ENCODE measurements at regions not wholly inside any gene's neighbourhood (a gene's known extent, or its start where the extent isn't known, plus 50 kb on each side); places are given as distances from the start of the nearest gene placed in this dataset.

- TF ChIP-seq ZSCAN4 (tag by site-specific recombination; IDR thresholded peaks at IDR 0.05) (no peak), ZNF391 (tag by site-specific recombination; IDR thresholded peaks at IDR 0.05; ENCODE audit: borderline replicate concordance, low read depth) (no peak), ZNF843 (tag by site-specific recombination; IDR thresholded peaks at IDR 0.05) (peak; percentile 81), ZNF341 (tag by site-specific recombination; IDR thresholded peaks at IDR 0.05; ENCODE audit: low read depth) (peak; percentile 70), PRDM6 (tag by site-specific recombination; IDR thresholded peaks at IDR 0.05) (peak; percentile 87), ZNF148 (tag by site-specific recombination; IDR thresholded peaks at IDR 0.05; ENCODE audit: borderline replicate concordance) (no peak), MEIS1 (CRISPR knock-in tag; IDR thresholded peaks at IDR 0.05; ENCODE audit: borderline replicate concordance) (no peak), ZSCAN30 (tag by site-specific recombination; IDR thresholded peaks at IDR 0.05) (peak; percentile 43; the same call in 1 of the 2 replicates), YY2 (tag by site-specific recombination; IDR thresholded peaks at IDR 0.05) (no peak), ZXDB (tag by site-specific recombination; IDR thresholded peaks at IDR 0.05) (peak; percentile 42), ZNF280D (tag by site-specific recombination; IDR thresholded peaks at IDR 0.05) (no peak), ZBTB17 (tag by site-specific recombination; IDR thresholded peaks at IDR 0.05) (no peak), BCL11A (tag by site-specific recombination; IDR thresholded peaks at IDR 0.05; ENCODE audit: low read depth) (no peak), IKZF3 (tag by site-specific recombination; IDR thresholded peaks at IDR 0.05) (peak; percentile 34; the same call in 1 of the 2 replicates), YY1 (tag by site-specific recombination; IDR thresholded peaks at IDR 0.05) (no peak), ZNF121 (tag by site-specific recombination; IDR thresholded peaks at IDR 0.05) (no peak), GLIS1 (tag by site-specific recombination; IDR thresholded peaks at IDR 0.05) (peak; percentile 43; the same call in 1 of the 2 replicates), ZNF239 (tag by site-specific recombination; IDR thresholded peaks at IDR 0.05) (no peak), ZBTB8A (tag by site-specific recombination; IDR thresholded peaks at IDR 0.05) (no peak)
- TF ChIP-seq, protein P1, sequence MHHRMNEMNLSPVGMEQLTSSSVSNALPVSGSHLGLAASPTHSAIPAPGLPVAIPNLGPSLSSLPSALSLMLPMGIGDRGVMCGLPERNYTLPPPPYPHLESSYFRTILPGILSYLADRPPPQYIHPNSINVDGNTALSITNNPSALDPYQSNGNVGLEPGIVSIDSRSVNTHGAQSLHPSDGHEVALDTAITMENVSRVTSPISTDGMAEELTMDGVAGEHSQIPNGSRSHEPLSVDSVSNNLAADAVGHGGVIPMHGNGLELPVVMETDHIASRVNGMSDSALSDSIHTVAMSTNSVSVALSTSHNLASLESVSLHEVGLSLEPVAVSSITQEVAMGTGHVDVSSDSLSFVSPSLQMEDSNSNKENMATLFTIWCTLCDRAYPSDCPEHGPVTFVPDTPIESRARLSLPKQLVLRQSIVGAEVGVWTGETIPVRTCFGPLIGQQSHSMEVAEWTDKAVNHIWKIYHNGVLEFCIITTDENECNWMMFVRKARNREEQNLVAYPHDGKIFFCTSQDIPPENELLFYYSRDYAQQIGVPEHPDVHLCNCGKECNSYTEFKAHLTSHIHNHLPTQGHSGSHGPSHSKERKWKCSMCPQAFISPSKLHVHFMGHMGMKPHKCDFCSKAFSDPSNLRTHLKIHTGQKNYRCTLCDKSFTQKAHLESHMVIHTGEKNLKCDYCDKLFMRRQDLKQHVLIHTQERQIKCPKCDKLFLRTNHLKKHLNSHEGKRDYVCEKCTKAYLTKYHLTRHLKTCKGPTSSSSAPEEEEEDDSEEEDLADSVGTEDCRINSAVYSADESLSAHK (tag by site-specific recombination; IDR thresholded peaks at IDR 0.05), result peak; percentile 73
- TF ChIP-seq, protein P2, sequence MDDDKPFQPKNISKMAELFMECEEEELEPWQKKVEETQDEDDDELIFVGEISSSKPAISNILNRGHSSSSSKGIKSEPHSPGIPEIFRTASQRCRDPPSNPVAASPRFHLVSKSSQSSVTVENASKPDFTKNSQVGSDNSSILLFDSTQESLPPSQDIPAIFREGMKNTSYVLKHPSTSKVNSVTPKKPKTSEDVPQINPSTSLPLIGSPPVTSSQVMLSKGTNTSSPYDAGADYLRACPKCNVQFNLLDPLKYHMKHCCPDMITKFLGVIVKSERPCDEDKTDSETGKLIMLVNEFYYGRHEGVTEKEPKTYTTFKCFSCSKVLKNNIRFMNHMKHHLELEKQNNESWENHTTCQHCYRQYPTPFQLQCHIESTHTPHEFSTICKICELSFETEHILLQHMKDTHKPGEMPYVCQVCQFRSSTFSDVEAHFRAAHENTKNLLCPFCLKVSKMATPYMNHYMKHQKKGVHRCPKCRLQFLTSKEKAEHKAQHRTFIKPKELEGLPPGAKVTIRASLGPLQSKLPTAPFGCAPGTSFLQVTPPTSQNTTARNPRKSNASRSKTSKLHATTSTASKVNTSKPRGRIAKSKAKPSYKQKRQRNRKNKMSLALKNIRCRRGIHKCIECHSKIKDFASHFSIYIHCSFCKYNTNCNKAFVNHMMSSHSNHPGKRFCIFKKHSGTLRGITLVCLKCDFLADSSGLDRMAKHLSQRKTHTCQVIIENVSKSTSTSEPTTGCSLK (tag by site-specific recombination; IDR thresholded peaks at IDR 0.05), result no peak
- TF ChIP-seq, protein P3, sequence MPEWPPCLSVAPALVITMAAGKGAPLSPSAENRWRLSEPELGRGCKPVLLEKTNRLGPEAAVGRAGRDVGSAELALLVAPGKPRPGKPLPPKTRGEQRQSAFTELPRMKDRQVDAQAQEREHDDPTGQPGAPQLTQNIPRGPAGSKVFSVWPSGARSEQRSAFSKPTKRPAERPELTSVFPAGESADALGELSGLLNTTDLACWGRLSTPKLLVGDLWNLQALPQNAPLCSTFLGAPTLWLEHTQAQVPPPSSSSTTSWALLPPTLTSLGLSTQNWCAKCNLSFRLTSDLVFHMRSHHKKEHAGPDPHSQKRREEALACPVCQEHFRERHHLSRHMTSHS (tag by site-specific recombination; IDR thresholded peaks at IDR 0.05), result no peak
- TF ChIP-seq, protein P4, sequence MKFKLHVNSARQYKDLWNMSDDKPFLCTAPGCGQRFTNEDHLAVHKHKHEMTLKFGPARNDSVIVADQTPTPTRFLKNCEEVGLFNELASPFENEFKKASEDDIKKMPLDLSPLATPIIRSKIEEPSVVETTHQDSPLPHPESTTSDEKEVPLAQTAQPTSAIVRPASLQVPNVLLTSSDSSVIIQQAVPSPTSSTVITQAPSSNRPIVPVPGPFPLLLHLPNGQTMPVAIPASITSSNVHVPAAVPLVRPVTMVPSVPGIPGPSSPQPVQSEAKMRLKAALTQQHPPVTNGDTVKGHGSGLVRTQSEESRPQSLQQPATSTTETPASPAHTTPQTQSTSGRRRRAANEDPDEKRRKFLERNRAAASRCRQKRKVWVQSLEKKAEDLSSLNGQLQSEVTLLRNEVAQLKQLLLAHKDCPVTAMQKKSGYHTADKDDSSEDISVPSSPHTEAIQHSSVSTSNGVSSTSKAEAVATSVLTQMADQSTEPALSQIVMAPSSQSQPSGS (tag by site-specific recombination; IDR thresholded peaks at IDR 0.05; ENCODE audit: low read depth), result 0 out of 2 replicates have a peak, but pooled peaks have one; percentile 5
Measured at GRCh38 chr4:110412354-110413065, 63.4 kb upstream of the ENPEP start (continued).
